NCI-H2227 (cell line): ENCODE measurements at regions not wholly inside any gene's neighbourhood (a gene's known extent, or its start where the extent isn't known, plus 50 kb on each side); places are given as distances from the start of the nearest gene placed in this dataset.

ENCODE experiments used
- DNase-seq: peaks from one replicate; lab custom pipeline; 2025; ENCODE audit not compliant: unreplicated experiment; lab: John Stamatoyannopoulos, UW

GRCh38 chr9:113646946-113647914, 183.7 kb downstream of the RGS3 start:
- DNase-seq, result no peak

DNA sequence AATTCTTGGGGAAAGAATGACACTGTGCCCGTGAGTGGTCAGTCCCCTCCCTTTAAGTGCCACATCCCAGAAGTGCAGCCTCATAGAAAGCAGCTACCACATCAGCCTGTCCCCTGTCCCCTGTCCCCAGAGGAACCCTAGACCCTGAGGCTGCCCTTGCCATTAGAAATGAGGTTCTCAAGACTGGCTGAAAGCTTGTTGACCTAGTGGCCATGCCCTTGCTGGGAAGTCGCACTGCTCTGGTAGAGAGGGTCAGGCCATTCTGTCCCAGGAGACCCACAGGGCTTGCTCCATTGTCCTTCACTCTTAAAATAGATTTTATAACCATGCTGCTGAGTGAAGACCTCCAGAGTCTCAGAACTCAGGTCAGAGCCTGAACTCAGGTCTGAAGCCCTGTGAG, 184.5 kb downstream of the RGS3 start:
- no peak for DNase-seq

GRCh38 chr9:113648586-113648985, 185.1 kb downstream of the RGS3 start:
- DNase-seq, result no peak

DNA sequence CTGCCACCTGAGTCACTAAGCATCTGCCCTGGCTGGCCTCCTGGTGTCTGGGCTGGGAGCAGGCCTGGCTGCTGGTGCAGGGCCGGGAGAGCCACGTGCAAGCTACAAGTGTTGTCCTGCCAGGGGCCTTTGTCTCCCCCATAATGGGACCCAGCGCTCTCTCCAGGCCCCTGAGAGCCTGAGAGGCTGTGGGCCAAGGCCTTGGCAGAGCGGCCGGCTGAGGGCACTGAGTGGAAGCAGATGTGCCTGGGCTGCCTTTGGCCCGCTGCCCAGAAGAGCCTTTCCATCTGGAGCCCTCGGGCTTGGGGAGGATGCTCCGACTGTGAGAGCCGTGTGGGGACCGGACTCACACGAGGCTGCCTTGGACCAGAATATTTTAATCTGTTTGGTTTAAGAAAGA, 185.5 kb downstream of the RGS3 start:
- DNase-seq, result no peak

DNA sequence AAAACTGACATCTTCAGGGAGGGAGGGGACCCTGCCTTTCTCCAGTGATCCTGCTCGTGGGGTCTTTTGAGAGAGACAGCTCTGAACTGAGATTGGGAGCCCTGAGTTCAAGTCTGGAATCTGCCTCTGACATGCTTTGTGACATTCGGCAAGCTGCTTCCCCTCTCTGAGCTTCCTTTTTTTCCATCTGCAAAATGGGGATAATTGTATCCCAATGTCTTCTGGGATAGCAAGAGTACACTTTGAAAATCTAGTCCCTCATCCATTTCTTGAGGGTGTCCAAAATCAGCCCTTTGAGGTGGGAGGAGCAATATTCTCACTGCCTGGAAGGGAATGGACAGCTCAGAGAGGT, 186.3 kb downstream of the RGS3 start:
- DNase-seq, result no peak

DNA sequence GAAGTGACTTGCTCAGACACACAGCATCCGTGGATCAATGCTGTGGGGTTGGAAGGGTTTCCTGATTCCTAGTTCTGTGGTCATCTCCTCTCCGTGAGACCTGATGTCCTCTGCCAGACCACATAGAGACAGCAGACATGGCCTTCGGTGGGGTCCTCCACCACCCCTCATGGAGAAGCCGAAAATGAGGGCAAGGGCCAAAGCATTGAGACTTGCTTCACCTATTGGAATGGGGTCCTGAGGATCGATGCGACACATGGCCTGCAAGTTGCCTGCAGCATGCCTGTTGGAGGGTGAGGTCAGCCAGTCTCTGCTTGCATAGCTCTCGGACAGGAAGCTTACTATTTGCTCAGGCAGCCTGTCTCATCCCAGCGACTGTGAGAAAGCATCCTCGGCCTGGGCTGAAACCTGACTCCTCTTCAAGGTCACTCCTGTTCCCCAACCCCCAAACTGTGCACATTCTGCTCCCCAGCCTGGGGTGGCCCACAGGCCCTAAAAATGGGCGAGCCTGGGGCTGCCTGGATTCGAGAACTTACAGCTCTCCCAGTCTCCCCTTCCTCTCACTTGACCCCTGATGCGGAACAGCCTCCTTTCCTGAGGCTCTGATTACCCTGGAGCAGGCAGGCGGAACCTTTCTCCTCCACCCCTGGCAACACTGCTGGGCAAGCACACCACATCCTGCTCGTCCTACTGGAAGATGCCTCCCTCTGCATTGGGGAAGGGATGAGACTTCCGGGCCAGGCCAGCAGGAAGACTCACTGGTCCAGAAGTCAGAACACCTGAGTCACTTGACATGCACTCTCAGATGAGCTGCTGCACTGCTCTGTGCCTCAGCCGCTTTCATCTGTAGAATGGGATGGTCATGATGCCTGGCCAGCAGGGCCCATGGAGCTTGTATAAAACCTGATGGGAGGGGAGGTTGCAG, 186.9 kb downstream of the RGS3 start:
- no peak for DNase-seq

GRCh38 chr9:113651896-113652295, 188.4 kb downstream of the RGS3 start:
- DNase-seq, result no peak

DNA sequence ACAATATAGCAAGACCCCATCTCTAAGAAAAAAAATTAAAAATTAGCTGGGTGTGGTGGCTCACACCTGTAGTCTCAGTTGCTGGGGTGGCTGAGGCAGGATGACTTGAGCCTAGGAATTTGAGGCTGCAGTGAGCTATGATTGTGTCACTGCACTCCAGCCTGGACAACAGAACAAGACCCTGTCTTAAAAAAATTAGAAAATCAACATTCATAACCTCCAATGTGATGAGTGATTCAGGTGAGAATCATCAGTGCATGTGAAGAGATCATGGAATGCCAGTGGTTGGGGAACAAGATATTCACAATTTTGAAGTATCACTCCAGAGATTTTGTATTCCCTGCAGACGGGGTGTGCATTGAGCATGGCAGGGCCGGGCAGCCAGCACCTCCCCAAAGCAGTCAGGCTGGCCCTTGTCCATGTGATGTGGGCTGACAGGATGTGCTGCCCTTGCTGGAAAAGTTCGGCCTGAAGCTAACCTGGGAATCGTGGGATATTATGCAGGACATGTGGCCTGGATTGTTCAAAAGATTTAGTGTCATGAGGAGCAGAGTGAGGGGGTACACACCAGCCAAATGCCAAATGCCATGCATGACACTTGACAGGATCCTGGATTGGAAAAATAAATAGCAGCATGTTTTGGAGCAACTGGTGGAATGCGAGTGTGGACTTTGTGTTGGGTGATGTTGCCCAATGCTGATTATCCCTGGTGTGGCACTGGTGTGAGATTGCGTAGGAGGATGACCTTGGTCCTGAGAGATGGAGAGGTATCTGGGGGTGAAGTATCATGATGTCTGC, 189.0 kb downstream of the RGS3 start:
- DNase-seq, result no peak

- DNase-seq, result no peak
These were observed 190.4 kb downstream of the RGS3 start for GRCh38 chr9:113653746-113654604.

- no peak for DNase-seq
These were observed 191.3 kb downstream of the RGS3 start for GRCh38 chr9:113654605-113655428.

- no peak for DNase-seq
These were observed 193.5 kb downstream of the RGS3 start for GRCh38 chr9:113656771-113657670.

GRCh38 chr9:113657765-113658544, 194.4 kb downstream of the RGS3 start:
- DNase-seq, result peak; percentile 86

DNA sequence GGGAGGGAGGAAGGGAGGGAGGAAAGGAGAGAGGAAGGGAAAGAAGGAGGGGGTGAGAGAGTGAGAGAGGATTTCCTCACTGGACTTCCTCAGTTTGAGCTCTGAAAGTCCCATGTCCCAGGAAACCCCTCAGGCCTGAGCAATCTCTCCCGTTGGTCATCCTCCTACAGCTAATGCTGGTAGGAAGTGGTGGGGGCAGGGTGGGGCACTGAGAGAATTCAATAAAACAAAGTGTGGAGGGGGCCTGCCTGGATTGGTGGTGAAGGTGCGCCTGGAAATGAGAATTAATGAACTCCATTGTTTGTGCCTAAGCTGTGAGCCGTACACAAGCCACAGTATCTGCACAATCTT, 195.0 kb downstream of the RGS3 start:
- DNase-seq, result no peak

DNA sequence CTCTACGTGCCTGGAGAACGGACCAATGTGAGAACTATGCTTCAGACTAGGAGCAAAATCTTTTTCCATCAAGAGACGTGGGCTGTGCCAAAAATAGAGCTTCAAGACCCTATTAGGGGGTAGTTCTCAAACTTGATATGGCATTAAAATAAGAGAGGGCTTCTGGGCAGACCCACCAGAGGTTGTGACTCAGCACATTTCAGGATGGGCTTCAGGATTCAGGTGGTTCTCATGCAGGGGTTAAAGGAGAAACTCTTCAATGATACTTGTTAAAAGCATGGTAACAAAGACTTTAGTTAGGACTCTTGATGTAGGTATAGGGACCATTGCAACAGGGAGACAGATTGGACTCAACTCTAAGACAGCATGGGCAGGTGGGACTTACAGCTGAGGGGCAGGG, 195.5 kb downstream of the RGS3 start:
- no peak for DNase-seq

- no peak for DNase-seq
These were observed 196.2 kb downstream of the RGS3 start for GRCh38 chr9:113659740-113660139.

DNA sequence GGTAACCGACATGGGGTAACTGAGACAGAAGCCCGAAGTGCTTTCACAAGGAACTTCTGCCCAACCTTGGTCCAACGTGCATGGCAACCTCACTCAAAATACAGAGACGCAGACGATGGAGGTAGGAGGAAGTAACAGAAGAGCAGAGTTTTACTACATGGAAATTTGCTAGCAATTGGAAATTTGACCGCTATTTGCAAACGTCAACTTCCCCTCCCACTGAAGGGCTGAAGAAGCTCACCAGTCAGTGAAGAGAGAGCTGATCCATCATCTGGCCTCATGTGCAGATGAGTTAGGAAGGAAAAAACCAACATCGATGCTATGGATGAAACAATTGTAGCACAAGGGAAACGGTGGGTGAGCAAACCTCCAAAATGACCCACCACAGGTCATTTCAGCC, 196.7 kb downstream of the RGS3 start:
- no peak for DNase-seq

- DNase-seq, result no peak
These were observed 197.5 kb downstream of the RGS3 start for GRCh38 chr9:113661074-113661473.
